ENCODE measurements at regions not wholly inside any gene's neighbourhood (a gene's known extent, or its start where the extent isn't known, plus 50 kb on each side); places are given as distances from the start of the nearest gene placed in this dataset.
"Not testable (repeated sequence)": the region's sequence is repeated elsewhere in the genome, so short reads cannot be mapped to it uniquely, and the experiment has no call there.

DNA sequence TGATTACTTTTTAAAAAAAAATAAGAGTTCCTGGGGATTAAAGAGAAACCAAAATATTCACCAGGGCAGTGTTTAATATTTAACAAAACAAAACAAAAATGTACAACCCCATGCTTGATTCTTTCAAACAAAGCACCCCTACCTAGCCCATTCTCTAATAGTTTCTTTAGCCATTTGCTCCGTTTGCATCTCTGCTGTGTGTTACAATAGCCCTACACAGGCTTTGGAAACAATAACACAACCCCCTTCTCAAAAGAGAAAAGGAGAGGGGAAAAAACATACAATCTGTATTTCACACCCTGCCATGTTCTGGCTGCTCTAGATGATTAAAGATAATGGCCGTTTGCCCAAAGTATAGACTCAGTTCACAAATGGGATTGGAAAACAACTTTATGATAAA, 302.9 kb downstream of the CPS1 start:
- TF ChIP-seq, protein P1, sequence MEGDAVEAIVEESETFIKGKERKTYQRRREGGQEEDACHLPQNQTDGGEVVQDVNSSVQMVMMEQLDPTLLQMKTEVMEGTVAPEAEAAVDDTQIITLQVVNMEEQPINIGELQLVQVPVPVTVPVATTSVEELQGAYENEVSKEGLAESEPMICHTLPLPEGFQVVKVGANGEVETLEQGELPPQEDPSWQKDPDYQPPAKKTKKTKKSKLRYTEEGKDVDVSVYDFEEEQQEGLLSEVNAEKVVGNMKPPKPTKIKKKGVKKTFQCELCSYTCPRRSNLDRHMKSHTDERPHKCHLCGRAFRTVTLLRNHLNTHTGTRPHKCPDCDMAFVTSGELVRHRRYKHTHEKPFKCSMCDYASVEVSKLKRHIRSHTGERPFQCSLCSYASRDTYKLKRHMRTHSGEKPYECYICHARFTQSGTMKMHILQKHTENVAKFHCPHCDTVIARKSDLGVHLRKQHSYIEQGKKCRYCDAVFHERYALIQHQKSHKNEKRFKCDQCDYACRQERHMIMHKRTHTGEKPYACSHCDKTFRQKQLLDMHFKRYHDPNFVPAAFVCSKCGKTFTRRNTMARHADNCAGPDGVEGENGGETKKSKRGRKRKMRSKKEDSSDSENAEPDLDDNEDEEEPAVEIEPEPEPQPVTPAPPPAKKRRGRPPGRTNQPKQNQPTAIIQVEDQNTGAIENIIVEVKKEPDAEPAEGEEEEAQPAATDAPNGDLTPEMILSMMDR (IDR thresholded peaks at IDR 0.05; ENCODE audit: low read depth, low read length) = no peak
- DNase-seq (ENCODE audit: extremely low read depth, low read depth) = no peak

DNA sequence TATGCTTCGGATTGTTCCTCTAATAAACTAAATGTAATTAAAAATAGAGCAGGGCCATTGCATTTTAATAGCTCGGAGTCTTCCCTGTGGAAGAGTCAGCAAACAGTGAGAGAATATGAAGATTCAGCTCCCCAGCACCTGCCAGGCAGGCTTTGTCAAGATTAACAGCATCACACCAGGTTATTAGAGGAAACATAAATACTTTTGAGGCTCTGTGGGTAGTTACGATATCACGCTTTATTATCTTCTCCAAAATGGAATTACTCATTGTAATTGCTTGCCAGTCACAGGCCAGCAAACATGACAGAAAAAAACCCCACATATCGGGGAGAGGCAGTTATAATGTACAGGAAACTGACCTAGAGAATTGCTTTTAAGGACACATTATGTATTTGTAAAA, 303.9 kb downstream of the CPS1 start:
- no peak for DNase-seq (ENCODE audit: extremely low read depth, low read depth)
- TF ChIP-seq, protein P1 (IDR thresholded peaks at IDR 0.05; ENCODE audit: low read depth, low read length) = no peak

DNA sequence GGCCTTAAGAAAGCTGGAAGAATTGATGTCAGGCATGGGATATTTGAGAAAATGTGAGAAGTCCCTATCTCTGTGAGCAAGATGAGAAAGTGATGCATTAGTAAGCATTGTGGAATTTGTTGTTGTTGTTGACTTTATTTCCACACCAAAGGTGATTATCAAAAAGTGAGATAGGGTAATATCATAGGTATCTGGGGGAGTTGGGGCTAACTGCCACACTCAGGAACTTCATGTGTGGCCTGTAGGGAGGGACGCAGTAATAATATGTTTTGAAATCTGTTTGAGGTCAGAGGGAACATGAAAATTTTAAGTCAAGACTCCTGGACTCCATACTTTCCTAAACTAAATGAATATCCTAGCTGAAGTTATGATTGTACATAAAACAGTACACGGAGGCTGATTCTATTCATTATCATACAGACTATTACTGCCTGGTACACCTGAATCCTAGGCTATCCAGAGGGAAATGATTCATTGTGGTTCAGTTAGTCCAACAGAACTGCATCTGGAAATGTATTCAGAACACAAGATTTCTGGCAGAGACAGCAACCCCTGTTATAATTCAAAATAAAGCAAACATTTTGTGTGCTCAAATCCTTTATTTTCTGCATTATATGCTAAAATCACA, 304.8 kb downstream of the CPS1 start:
- TF ChIP-seq, protein P1 (IDR thresholded peaks at IDR 0.05; ENCODE audit: low read depth, low read length) = no peak
- DNase-seq (ENCODE audit: extremely low read depth, low read depth) = no peak

DNA sequence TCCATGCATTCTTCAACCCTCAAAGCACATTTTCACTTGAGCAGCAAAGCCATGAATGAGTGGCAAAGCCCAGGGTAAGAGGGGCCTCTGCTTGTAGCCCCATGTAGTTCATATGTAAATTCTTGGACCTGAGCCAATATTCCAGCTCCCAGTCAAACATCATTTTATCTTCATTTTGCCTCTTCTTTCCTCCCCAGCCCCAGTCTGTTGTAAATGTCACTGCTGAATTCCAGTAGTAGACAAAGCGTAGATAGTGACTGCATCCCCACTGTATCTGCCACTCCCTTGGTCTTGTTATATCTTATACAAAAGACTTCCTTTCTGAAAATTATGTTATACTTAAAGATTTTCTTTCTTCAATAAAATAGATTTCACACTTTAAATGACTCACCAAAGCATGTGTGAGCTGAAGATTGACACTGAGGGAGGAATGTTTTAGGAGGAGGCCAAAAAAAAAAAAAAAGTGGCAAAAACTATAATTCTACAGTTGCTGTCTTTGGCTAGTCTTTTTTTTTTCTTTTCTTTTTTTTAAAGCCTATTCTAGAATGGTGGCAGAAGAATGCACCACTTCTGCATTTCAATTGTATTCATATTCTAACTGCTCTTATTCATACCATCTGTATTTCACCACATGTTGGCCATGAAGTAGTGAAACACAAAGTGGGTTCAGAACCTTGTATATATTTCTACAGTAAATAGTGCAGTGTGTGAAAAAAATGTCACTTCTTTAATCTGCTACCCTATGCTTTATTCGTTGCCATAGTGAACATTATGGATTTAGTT, 306.1 kb downstream of the CPS1 start:
- TF ChIP-seq, protein P1 (IDR thresholded peaks at IDR 0.05; ENCODE audit: low read depth, low read length) = no peak
- DNase-seq (ENCODE audit: extremely low read depth, low read depth) = no peak

DNA sequence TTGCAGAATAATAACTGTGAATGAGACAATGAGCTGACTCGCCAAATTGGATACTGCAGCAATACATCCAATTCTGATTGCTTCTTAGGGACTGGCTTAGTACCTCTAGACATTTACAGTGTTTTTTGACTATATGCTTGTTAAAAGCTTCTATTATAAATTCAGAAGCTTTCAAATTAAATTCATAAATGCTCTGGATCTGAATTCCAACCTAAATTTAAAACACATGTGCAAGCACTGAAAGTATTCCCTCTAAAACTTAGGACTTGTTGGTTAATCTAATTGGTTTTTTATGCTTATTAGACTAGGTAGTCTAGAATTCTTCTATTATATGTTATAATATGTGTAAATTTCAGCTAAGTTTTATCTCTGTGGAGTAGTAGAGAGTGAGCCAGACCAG, 306.9 kb downstream of the CPS1 start:
- TF ChIP-seq, protein P1 (IDR thresholded peaks at IDR 0.05; ENCODE audit: low read depth, low read length) = no peak
- no peak for DNase-seq (ENCODE audit: extremely low read depth, low read depth)

DNA sequence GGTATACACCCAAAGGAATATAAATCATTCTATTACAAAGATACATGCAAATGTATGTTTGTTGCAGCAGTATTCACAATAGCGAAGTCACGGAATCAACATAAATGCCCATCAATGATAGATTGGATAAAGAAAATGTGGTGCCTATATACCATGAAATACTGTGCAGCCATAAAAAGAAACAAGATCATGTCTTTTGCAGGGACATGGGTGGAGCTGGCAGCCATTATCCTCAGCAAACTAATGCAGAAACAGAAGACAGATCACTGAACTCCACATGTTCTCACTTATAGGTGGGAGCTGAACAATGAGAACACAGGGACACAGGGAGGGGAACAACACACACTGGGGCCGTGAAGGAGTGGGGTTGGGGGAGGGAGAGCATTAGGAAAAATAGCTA, 315.2 kb downstream of the CPS1 start:
- not testable (repeated sequence) for DNase-seq (ENCODE audit: extremely low read depth, low read depth)

DNA sequence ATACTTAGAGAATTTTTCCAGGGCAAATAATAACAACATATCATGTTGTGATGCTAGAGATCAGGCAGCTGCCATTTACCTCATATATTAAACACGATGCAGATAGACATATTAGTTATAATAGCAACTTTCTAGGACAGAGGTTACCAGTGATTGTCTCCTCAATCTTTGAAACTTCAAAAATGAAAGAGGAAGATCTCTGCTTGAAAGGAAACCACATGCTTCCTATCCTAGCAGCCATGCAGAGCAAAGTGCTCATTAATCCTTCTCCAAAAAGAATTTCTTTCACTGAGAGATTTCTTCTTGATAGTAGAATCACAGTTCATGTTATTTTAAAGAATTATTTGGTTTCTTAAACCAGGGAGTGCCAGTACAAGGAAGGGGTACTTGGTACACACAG, 317.2 kb downstream of the CPS1 start:
- TF ChIP-seq, protein P1 (IDR thresholded peaks at IDR 0.05; ENCODE audit: low read depth, low read length) = no peak
- no peak for DNase-seq (ENCODE audit: extremely low read depth, low read depth)

All from AG09319 (cell line).